ENCODE measurements at regions not wholly inside any gene's neighbourhood (a gene's known extent, or its start where the extent isn't known, plus 50 kb on each side); places are given as distances from the start of the nearest gene placed in this dataset.

DNA sequence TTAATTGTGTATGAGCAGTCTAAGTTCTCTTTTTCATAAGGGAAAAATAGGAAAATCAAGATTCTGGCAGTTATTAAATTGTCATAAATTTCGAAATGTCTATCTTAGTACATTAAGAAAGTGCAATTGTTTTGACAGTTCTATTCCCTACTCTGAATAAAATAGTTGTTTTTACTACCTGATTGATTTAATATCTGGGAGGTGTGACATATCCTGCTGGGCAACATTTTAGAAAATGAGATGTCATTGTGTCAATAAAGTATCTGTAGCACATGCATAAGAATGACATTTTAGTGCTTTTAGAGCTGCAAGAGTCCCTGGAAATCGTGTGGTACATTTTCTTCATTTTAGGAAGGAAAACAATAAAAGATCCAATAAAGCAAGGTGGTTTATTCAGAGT, 139.2 kb upstream of the COL11A1 start:
- TF ChIP-seq, protein P1, sequence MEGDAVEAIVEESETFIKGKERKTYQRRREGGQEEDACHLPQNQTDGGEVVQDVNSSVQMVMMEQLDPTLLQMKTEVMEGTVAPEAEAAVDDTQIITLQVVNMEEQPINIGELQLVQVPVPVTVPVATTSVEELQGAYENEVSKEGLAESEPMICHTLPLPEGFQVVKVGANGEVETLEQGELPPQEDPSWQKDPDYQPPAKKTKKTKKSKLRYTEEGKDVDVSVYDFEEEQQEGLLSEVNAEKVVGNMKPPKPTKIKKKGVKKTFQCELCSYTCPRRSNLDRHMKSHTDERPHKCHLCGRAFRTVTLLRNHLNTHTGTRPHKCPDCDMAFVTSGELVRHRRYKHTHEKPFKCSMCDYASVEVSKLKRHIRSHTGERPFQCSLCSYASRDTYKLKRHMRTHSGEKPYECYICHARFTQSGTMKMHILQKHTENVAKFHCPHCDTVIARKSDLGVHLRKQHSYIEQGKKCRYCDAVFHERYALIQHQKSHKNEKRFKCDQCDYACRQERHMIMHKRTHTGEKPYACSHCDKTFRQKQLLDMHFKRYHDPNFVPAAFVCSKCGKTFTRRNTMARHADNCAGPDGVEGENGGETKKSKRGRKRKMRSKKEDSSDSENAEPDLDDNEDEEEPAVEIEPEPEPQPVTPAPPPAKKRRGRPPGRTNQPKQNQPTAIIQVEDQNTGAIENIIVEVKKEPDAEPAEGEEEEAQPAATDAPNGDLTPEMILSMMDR (IDR thresholded peaks at IDR 0.05), result no peak
- TF ChIP-seq POLR2A (IDR thresholded peaks at IDR 0.05) (no peak), EP300 (IDR thresholded peaks at IDR 0.05; ENCODE audit: low read depth) (no peak), POLR2AphosphoS5 (IDR thresholded peaks at IDR 0.05) (no peak)

Data from transverse colon (tissue), 4 donors.